GM12874 (cell line): ENCODE measurements at regions not wholly inside any gene's neighbourhood (a gene's known extent, or its start where the extent isn't known, plus 50 kb on each side); places are given as distances from the start of the nearest gene placed in this dataset.

Experiments used
- TF ChIP-seq, protein P1 (sequence below): IDR thresholded peaks from 2 replicates; pipeline ENCODE4 v1.5.1; 2011; ENCODE audit warnings: low read depth, mild to moderate bottlenecking, control low read depth, low read length, moderate library complexity; ENCODE audit not compliant: insufficient read depth

DNA sequence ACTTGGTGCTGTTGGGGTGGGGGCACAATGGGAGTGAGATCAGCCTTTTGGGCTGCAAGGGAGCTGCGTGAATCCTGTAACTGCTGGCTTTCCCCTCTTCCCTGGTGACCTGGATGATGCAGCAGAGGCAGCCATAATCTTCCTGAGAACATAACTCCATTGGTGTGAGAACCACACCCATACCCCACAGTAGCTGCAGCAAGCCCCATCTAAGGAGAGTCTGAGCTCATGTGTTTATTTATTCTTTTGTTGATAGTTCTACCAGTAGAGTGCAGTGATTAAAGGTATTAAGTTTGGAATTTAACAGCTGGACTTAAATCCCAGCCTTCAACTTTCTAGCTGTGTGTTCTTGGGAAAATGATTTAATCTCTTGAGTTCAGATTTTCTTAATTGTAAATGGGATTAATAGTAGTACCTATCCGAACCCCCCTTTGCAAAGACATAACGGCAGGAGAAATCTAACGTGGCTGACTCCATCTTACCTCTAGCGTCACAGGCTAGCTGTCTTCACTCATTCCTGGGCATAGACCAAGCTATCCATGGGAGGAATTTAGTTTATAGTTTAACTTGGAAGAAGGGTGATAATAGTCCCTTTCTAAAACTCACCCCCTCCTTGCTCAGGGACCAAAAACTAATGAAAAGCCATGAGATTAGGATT is 385.0 kb upstream of the DDI1 start:
- TF ChIP-seq, protein P1, sequence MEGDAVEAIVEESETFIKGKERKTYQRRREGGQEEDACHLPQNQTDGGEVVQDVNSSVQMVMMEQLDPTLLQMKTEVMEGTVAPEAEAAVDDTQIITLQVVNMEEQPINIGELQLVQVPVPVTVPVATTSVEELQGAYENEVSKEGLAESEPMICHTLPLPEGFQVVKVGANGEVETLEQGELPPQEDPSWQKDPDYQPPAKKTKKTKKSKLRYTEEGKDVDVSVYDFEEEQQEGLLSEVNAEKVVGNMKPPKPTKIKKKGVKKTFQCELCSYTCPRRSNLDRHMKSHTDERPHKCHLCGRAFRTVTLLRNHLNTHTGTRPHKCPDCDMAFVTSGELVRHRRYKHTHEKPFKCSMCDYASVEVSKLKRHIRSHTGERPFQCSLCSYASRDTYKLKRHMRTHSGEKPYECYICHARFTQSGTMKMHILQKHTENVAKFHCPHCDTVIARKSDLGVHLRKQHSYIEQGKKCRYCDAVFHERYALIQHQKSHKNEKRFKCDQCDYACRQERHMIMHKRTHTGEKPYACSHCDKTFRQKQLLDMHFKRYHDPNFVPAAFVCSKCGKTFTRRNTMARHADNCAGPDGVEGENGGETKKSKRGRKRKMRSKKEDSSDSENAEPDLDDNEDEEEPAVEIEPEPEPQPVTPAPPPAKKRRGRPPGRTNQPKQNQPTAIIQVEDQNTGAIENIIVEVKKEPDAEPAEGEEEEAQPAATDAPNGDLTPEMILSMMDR, result no peak

DNA sequence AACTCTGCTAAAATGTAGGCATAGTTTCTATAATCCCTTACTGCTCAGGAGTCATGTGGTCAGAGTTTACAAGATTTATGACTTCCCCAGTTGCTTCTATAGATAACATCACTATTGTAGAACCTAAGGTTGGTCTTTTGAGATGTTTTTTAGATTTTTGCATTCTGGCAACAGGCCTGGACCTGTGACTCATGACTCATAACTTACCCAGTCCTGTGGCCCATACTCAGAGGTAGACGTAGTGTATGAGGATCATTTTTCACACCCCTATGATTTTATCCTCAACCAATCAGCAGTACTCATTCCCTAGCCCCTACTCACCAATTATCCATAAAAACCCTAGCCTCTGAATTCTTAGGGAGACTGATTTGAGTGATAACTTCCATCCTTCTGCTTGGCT is 384.4 kb upstream of the DDI1 start:
- TF ChIP-seq, protein P1, result no peak

DNA sequence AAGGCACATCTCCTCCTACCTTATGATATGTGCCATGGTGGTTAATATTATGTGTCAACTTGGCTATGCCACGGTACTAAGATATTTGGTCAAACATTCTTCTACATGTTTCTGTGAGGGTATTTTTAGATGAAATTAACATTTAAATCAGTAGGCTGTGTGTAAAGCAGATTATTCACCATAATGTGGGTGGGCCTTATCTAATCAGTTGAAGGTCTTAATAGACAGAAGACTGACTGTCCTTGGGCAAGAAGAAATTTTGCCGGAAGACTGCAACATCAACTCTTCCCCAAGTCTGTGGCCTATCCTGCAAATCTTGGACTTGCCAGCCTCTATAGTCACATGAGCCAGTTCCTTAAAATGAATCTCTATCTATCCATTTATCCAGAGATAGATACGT is 380.1 kb upstream of the DDI1 start:
- TF ChIP-seq, protein P1, result no peak

DNA sequence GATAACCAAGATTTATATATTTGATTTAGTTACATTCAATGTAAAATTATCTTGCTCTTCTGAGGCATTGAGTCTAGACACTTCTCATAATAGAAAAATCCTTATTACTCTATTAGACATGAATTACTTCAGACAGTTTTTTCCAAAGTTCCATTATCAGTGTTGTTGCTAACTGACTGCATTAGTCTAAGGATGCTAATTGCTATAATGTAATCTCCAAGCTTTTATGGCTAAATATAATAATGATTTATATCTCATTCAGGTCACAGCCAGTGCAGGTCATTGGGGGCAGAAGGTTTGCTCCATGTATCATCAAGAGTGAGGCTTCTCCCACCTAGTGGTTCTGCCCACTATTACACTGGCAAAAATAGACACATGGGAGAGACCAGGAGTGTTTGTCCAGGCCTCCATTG is 377.2 kb upstream of the DDI1 start:
- TF ChIP-seq, protein P1, result no peak

DNA sequence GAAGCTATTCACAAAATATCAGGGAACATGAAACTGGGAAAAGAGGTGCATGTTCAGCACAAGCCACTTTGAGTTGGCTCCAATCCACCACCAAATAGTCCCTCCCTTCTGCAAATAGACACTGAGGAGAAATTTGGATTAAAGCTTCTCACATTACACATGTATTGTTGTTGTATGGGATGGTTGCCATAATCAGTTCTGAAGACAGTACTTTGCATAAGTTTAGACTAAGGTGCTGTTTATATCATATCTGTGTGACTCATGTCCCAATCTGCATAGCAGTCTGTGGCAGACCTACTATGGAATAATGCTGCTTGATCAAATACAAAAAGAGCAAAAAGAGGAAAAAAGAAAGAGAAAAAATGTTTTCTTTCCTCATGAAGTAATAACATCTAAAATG is 376.7 kb upstream of the DDI1 start:
- TF ChIP-seq, protein P1, result no peak

GRCh38 chr11:103661185-103661584 is 375.3 kb upstream of the DDI1 start:
- TF ChIP-seq, protein P1, result no peak

DNA sequence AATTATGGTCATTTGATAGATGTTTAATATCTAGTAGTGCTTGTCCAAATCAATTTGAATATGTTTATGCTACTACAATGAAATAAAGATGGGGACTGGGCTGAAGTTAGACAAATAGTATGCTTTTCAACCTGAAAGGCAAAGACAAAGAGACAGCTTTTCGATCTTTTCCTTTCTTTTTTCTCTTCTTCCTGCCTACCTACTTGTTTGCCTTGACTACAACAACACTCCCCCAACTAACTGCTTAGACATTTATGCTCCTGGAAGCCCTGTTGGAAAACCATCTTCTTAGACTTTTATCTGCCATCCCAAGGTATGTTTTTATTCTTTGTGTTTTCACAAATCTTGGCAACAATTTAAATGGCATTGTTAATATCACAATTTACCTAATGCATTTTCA is 374.4 kb upstream of the DDI1 start:
- TF ChIP-seq, protein P1, result no peak
